Prostate gland (tissue), 2 donors: ENCODE measurements at regions not wholly inside any gene's neighbourhood (a gene's known extent, or its start where the extent isn't known, plus 50 kb on each side); places are given as distances from the start of the nearest gene placed in this dataset.

Experiments
- CTCF ChIP-seq, 4 experiments: fragments of 200-600 bp in 2 of 4; fragments of 450-650 bp in 2 of 4; sonication (generic) in 2 of 4; IDR thresholded peaks; 1 replicate in 3 of 4; 2 replicates in 1 of 4; pipeline ENCODE4 v1.5.1; 2016 to 2019; ENCODE audit warnings: antibody characterized with exemption in 4 of 4, mild to moderate bottlenecking in 2 of 4, moderate library complexity in 2 of 4
- POLR2A ChIP-seq: fragments of 450-650 bp; IDR thresholded peaks from one replicate; pipeline ENCODE4 v1.6.1; 2016; ENCODE audit warnings: antibody characterized with exemption, mild to moderate bottlenecking
- POLR2AphosphoS5 ChIP-seq: sonication (generic); formaldehyde crosslinking; IDR thresholded peaks from one replicate; pipeline ENCODE4 v1.6.1; 2017; ENCODE audit warnings: antibody characterized with exemption

GRCh38 chr11:109133159-109133558 lies 288.8 kb upstream of the C11orf87 start:
- TF ChIP-seq CTCF (IDR thresholded peaks at IDR 0.05) (no peak), POLR2A (no peak), POLR2AphosphoS5 (no peak)
